ENCODE measurements at regions not wholly inside any gene's neighbourhood (a gene's known extent, or its start where the extent isn't known, plus 50 kb on each side); places are given as distances from the start of the nearest gene placed in this dataset.

DNA sequence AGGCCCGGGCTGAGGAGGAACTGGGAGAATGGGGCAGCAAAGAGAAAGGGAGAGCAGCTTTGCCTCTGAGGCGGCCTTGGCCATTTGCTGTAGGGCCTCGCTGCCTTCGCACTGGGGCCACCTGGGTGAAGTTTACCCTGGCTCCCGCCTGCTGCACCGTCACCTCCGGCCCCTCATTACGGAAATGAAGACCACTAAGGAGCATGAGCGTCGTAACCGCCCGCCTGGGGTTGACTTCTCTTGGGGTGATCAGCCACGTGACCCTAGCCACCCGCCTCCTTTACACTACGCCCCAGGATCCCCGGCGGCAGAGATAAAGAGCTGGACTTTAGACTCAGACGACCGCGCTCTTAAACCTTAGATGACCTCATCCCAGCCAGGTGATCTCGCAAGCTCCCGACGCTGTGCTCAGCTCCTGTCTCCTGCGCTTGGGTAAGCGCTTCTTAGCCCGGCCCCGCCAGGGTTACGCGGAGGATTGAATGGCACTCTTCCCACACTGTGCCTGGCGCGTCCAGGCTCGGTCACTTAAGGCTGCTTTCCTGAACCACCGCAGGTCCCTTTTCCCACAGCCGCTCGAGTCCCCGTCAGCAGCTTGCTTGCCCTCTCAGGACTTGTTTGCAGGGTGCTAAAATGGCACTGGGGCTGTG is 107.9 kb upstream of the LARP1 start (continued):
- TF ChIP-seq, protein P1, sequence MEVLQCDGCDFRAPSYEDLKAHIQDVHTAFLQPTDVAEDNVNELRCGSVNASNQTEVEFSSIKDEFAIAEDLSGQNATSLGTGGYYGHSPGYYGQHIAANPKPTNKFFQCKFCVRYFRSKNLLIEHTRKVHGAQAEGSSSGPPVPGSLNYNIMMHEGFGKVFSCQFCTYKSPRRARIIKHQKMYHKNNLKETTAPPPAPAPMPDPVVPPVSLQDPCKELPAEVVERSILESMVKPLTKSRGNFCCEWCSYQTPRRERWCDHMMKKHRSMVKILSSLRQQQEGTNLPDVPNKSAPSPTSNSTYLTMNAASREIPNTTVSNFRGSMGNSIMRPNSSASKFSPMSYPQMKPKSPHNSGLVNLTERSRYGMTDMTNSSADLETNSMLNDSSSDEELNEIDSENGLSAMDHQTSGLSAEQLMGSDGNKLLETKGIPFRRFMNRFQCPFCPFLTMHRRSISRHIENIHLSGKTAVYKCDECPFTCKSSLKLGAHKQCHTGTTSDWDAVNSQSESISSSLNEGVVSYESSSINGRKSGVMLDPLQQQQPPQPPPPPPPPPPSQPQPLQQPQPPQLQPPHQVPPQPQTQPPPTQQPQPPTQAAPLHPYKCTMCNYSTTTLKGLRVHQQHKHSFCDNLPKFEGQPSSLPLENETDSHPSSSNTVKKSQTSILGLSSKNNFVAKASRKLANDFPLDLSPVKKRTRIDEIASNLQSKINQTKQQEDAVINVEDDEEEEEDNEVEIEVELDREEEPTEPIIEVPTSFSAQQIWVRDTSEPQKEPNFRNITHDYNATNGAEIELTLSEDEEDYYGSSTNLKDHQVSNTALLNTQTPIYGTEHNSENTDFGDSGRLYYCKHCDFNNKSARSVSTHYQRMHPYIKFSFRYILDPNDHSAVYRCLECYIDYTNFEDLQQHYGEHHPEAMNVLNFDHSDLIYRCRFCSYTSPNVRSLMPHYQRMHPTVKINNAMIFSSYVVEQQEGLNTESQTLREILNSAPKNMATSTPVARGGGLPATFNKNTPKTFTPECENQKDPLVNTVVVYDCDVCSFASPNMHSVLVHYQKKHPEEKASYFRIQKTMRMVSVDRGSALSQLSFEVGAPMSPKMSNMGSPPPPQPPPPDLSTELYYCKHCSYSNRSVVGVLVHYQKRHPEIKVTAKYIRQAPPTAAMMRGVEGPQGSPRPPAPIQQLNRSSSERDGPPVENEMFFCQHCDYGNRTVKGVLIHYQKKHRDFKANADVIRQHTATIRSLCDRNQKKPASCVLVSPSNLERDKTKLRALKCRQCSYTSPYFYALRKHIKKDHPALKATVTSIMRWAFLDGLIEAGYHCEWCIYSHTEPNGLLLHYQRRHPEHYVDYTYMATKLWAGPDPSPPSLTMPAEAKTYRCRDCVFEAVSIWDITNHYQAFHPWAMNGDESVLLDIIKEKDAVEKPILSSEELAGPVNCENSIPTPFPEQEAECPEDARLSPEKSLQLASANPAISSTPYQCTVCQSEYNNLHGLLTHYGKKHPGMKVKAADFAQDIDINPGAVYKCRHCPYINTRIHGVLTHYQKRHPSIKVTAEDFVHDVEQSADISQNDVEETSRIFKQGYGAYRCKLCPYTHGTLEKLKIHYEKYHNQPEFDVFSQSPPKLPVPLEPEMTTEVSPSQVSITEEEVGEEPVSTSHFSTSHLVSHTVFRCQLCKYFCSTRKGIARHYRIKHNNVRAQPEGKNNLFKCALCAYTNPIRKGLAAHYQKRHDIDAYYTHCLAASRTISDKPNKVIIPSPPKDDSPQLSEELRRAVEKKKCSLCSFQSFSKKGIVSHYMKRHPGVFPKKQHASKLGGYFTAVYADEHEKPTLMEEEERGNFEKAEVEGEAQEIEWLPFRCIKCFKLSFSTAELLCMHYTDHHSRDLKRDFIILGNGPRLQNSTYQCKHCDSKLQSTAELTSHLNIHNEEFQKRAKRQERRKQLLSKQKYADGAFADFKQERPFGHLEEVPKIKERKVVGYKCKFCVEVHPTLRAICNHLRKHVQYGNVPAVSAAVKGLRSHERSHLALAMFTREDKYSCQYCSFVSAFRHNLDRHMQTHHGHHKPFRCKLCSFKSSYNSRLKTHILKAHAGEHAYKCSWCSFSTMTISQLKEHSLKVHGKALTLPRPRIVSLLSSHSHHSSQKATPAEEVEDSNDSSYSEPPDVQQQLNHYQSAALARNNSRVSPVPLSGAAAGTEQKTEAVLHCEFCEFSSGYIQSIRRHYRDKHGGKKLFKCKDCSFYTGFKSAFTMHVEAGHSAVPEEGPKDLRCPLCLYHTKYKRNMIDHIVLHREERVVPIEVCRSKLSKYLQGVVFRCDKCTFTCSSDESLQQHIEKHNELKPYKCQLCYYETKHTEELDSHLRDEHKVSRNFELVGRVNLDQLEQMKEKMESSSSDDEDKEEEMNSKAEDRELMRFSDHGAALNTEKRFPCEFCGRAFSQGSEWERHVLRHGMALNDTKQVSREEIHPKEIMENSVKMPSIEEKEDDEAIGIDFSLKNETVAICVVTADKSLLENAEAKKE (CRISPR knock-in tag; IDR thresholded peaks at IDR 0.05), result no peak
- TF ChIP-seq JUNB (IDR thresholded peaks at IDR 0.05; ENCODE audit: unreplicated experiment), result no peak
- no peak for TF ChIP-seq ZNF114 (CRISPR knock-in tag; IDR thresholded peaks at IDR 0.05)
- TF ChIP-seq, protein P2, sequence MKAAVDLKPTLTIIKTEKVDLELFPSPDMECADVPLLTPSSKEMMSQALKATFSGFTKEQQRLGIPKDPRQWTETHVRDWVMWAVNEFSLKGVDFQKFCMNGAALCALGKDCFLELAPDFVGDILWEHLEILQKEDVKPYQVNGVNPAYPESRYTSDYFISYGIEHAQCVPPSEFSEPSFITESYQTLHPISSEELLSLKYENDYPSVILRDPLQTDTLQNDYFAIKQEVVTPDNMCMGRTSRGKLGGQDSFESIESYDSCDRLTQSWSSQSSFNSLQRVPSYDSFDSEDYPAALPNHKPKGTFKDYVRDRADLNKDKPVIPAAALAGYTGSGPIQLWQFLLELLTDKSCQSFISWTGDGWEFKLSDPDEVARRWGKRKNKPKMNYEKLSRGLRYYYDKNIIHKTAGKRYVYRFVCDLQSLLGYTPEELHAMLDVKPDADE (IDR thresholded peaks at IDR 0.05), result no peak
- no peak for TF ChIP-seq ZNF331 (CRISPR knock-in tag; IDR thresholded peaks at IDR 0.05; ENCODE audit: low read depth)

DNA sequence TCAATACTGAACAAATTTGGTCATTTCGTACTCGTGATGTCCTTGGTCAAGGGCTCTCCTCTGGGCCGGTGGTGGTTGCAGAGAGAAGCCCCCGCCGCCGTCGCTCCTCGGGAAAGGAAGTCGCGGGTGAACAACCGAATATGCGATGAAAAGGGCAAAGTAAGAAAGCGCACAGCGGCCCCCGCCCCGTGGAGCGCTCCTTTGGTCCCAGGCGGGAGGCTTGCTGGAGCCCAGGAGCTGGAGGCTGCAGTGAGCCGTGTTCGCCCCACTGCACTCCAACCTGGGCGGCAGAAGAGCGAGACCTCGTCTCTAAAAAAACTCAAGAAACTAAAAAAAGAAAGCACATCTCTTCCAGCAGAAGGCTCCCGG is 108.4 kb upstream of the LARP1 start:
- ATAC-seq, result peak; percentile 48
- peaks cover 24% of the 10 kb centered on the region for H3K27me3 Mint-ChIP-seq (ENCODE audit: insufficient read depth, low read depth, poor library complexity)
- Histone ChIP-seq H4K20me1 (replicated peaks; ENCODE audit: insufficient read depth) (no peaks in the 10 kb centered on the region), H3F3A (replicated peaks; ENCODE audit: low read depth) (peaks cover 11% of the 10 kb centered on the region; the same call in 1 of the 2 replicates), H2AFZ (peak overlapping the region; percentile 96), H3K36me3 (ENCODE audit: insufficient read depth) (no peaks in the 10 kb centered on the region), H3K9me2 (ENCODE audit: insufficient read depth) (no peaks in the 10 kb centered on the region), H3K79me2 (replicated peaks; ENCODE audit: insufficient read depth) (no peaks in the 10 kb centered on the region), H3K4me2 (peak overlapping the region; percentile 82), H3K4me1 (ENCODE audit: insufficient read depth) (peaks cover 16% of the 10 kb centered on the region; the same call in 1 of the 2 replicates), H3K27me3 (ENCODE audit: insufficient read depth) (peaks cover 27% of the 10 kb centered on the region), H3K4me3 (peak overlapping the region; percentile 52), H3K27ac (ENCODE audit: low read depth) (no peak overlapping the region)
- DNase-seq (ENCODE audit: low spot score), result no peak
- TF ChIP-seq EZH2 (IDR thresholded peaks at IDR 0.05; ENCODE audit: low read depth, unreplicated experiment), result no peak
- H3K36me3 Mint-ChIP-seq (ENCODE audit: low read depth), result peaks cover 16% of the 10 kb centered on the region; the same call in 2 of the 3 replicates
- H3K4me1 Mint-ChIP-seq, result peaks cover 18% of the 10 kb centered on the region
- peak overlapping the region; percentile 72; the same call in 2 of the 3 replicates for H3K4me3 Mint-ChIP-seq
- H3K27ac Mint-ChIP-seq, result no peak overlapping the region
- H3K9me3 Mint-ChIP-seq, result peaks cover 21% of the 10 kb centered on the region
